MM.1S (cell line): ENCODE measurements at regions not wholly inside any gene's neighbourhood (a gene's known extent, or its start where the extent isn't known, plus 50 kb on each side); places are given as distances from the start of the nearest gene placed in this dataset.

Source experiments
- DNase-seq: peaks from one replicate; pipeline ENCODE4 v3.0.0-alpha.2; 2015
- H2AFZ ChIP-seq: fragments of 300-600 bp; sonication (generic); 2 replicates; pipeline ENCODE4 v1.6.0; 2016; ENCODE audit warnings: antibody characterized with exemption, low read length
- H3F3A ChIP-seq: fragments of 300-600 bp; sonication (generic); 2 replicates; pipeline ENCODE4 v1.6.1; 2016; ENCODE audit warnings: mild to moderate bottlenecking, antibody characterized with exemption, low read length, moderate library complexity, mixed read lengths; ENCODE audit not compliant: insufficient read depth
- H3K27ac ChIP-seq: fragments of 300-600 bp; sonication (generic); 2 replicates; pipeline ENCODE4 v1.5.1; 2016; ENCODE audit warnings: mild to moderate bottlenecking, low read length
- H3K27me3 ChIP-seq: fragments of 300-600 bp; sonication (generic); replicated peaks from 2 replicates; pipeline ENCODE4 v1.6.0; 2016; ENCODE audit warnings: low read length; ENCODE audit not compliant: insufficient read depth
- H3K36me3 ChIP-seq: fragments of 300-600 bp; sonication (generic); replicated peaks from 2 replicates; pipeline ENCODE4 v1.6.1; 2016; ENCODE audit warnings: mild to moderate bottlenecking, low read length, mixed read lengths; ENCODE audit not compliant: insufficient read depth
- H3K4me1 ChIP-seq: fragments of 300-600 bp; sonication (generic); 2 replicates; pipeline ENCODE4 v1.6.1; 2016; ENCODE audit warnings: low read length, mixed read lengths
- H3K4me2 ChIP-seq: fragments of 300-600 bp; sonication (generic); 2 replicates; pipeline ENCODE4 v1.6.0; 2016; ENCODE audit warnings: low read depth, low read length
- H3K4me3 ChIP-seq: fragments of 300-600 bp; sonication (generic); 2 replicates; pipeline ENCODE4 v1.5.1; 2016; ENCODE audit warnings: low read length, mixed read lengths
- H3K79me2 ChIP-seq: fragments of 300-600 bp; sonication (generic); 2 replicates; pipeline ENCODE4 v1.6.1; 2016; ENCODE audit warnings: mixed run types, low read length, mixed read lengths
- H3K9ac ChIP-seq: fragments of 300-600 bp; sonication (generic); 2 replicates; pipeline ENCODE4 v1.6.1; 2016; ENCODE audit warnings: low read length, mixed read lengths
- H3K9me2 ChIP-seq: fragments of 300-600 bp; sonication (generic); replicated peaks from 2 replicates; pipeline ENCODE4 v1.6.1; 2016; ENCODE audit warnings: mild to moderate bottlenecking, low read length, mixed read lengths; ENCODE audit not compliant: insufficient read depth
- H3K9me3 ChIP-seq: fragments of 300-600 bp; sonication (generic); replicated peaks from 2 replicates; pipeline ENCODE4 v1.6.1; 2016; ENCODE audit warnings: mild to moderate bottlenecking, low read length, mixed read lengths; ENCODE audit not compliant: insufficient read depth
- H4K20me1 ChIP-seq: fragments of 300-600 bp; sonication (generic); 2 replicates; pipeline ENCODE4 v1.6.1; 2016; ENCODE audit warnings: mild to moderate bottlenecking, low read length, moderate library complexity, mixed read lengths; ENCODE audit not compliant: insufficient read depth
- CTCF ChIP-seq: fragments of 300-600 bp; sonication (generic); IDR thresholded peaks from 2 replicates; pipeline ENCODE4 v1.5.1; 2016; ENCODE audit warnings: antibody characterized with exemption, low read length, mixed read lengths
- EZH2 ChIP-seq: fragments of 300-600 bp; sonication (generic); optimal IDR thresholded peaks from 2 replicates; pipeline ENCODE3; 2017; ENCODE audit warnings: low read depth, mild to moderate bottlenecking, antibody characterized with exemption, low read length, mixed read lengths
- EZH2phosphoT487 ChIP-seq: fragments of 300-600 bp; sonication (generic); IDR thresholded peaks from 2 replicates; pipeline ENCODE4 v1.6.1; 2018; ENCODE audit warnings: antibody characterized with exemption, low read length

GRCh38 chr10:130580975-130581374 is 444.8 kb downstream of the GLRX3 start:
- DNase-seq = no peak
- H3K27me3 ChIP-seq = no peaks in the 10 kb centered on the region
- H3K36me3 ChIP-seq = no peaks in the 10 kb centered on the region
- no peak overlapping the region for H3K4me3 ChIP-seq
- H3K27ac ChIP-seq = no peak overlapping the region
- H3K4me1 ChIP-seq = no peaks in the 10 kb centered on the region
- H3K79me2 ChIP-seq = no peaks in the 10 kb centered on the region
- H3K9ac ChIP-seq = no peak overlapping the region
- no peak overlapping the region for H2AFZ ChIP-seq
- TF ChIP-seq EZH2 (no peak), CTCF (no peak), EZH2phosphoT487 (no peak)
- no peaks in the 10 kb centered on the region for H3F3A ChIP-seq
- H3K4me2 ChIP-seq = no peak overlapping the region
- H3K9me3 ChIP-seq = no peaks in the 10 kb centered on the region
- no peaks in the 10 kb centered on the region for H3K9me2 ChIP-seq
- no peaks in the 10 kb centered on the region for H4K20me1 ChIP-seq

- no peak for TF ChIP-seq CTCF
- TF ChIP-seq EZH2phosphoT487 = no peak
- TF ChIP-seq EZH2 = no peak
- DNase-seq = no peak
- H2AFZ ChIP-seq = no peak overlapping the region
- no peak overlapping the region for H3K4me3 ChIP-seq
- no peaks in the 10 kb centered on the region for H3K4me1 ChIP-seq
- no peaks in the 10 kb centered on the region for H3K9me2 ChIP-seq
- no peaks in the 10 kb centered on the region for H3F3A ChIP-seq
- H3K27me3 ChIP-seq = no peaks in the 10 kb centered on the region
- H3K79me2 ChIP-seq = no peaks in the 10 kb centered on the region
- H3K27ac ChIP-seq = no peak overlapping the region
- no peak overlapping the region for H3K4me2 ChIP-seq
- H4K20me1 ChIP-seq = no peaks in the 10 kb centered on the region
- no peaks in the 10 kb centered on the region for H3K36me3 ChIP-seq
- H3K9me3 ChIP-seq = no peaks in the 10 kb centered on the region
- no peak overlapping the region for H3K9ac ChIP-seq
Observed at GRCh38 chr10:130587718-130588117, 451.5 kb downstream of the GLRX3 start.

- H2AFZ ChIP-seq = no peak overlapping the region
- no peaks in the 10 kb centered on the region for H3K27me3 ChIP-seq
- H3K79me2 ChIP-seq = no peaks in the 10 kb centered on the region
- H3K9me3 ChIP-seq = no peaks in the 10 kb centered on the region
- TF ChIP-seq EZH2phosphoT487 (no peak), EZH2 (no peak), CTCF (no peak)
- H3K9me2 ChIP-seq = no peaks in the 10 kb centered on the region
- no peak overlapping the region for H3K4me2 ChIP-seq
- H3K36me3 ChIP-seq = no peaks in the 10 kb centered on the region
- H3K4me3 ChIP-seq = no peak overlapping the region
- H3F3A ChIP-seq = no peaks in the 10 kb centered on the region
- no peaks in the 10 kb centered on the region for H3K4me1 ChIP-seq
- no peak overlapping the region for H3K9ac ChIP-seq
- DNase-seq = no peak
- H3K27ac ChIP-seq = no peak overlapping the region
- no peaks in the 10 kb centered on the region for H4K20me1 ChIP-seq
Observed at GRCh38 chr10:130606001-130606405, 469.8 kb downstream of the GLRX3 start.
